Right lobe of liver (tissue), 4 donors: ENCODE measurements at regions not wholly inside any gene's neighbourhood (a gene's known extent, or its start where the extent isn't known, plus 50 kb on each side); places are given as distances from the start of the nearest gene placed in this dataset.

Experiments used
- POLR2A ChIP-seq: fragments of 450-650 bp; IDR thresholded peaks from one replicate; pipeline ENCODE4 v1.6.1; 2017; ENCODE audit warnings: antibody characterized with exemption, mild to moderate bottlenecking
- TF ChIP-seq, protein P1 (sequence below), 4 donors: fragments of 200-600 bp in 3 of 4; fragments of 450-650 bp in 1 of 4; IDR thresholded peaks; one replicate each; pipeline versions ENCODE4 v1.5.1 to v1.8.0; 2016 to 2022; ENCODE audit warnings: antibody characterized with exemption in 4 of 4, mild to moderate bottlenecking in 2 of 4
- donor health status: DM: no; HTN: no; CAD: no.
- donor health status: DM: no; HTN: no; CAD: no.
- donor health status: DM: no; HTN: yes; CAD: no.

DNA sequence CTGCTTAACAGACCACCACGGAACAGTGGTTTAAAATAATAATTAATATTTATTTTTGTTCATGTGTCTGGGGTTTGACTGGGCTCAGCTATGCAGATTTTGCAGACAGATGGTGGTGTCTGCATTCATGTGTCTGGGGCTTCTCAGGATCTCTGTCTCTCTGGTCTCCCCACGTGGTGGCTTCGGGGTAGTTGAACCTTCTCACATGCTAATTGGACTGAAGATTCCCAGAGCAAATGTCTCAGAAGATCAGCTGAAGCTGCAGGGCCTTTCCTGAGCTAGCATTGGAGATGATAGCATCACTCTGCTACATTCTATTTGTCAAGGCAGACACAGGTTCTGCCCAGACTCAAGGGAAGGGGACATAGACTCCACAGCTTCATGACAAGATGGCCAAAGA lies 109.1 kb upstream of the DNAH14 start:
- TF ChIP-seq, protein P1, sequence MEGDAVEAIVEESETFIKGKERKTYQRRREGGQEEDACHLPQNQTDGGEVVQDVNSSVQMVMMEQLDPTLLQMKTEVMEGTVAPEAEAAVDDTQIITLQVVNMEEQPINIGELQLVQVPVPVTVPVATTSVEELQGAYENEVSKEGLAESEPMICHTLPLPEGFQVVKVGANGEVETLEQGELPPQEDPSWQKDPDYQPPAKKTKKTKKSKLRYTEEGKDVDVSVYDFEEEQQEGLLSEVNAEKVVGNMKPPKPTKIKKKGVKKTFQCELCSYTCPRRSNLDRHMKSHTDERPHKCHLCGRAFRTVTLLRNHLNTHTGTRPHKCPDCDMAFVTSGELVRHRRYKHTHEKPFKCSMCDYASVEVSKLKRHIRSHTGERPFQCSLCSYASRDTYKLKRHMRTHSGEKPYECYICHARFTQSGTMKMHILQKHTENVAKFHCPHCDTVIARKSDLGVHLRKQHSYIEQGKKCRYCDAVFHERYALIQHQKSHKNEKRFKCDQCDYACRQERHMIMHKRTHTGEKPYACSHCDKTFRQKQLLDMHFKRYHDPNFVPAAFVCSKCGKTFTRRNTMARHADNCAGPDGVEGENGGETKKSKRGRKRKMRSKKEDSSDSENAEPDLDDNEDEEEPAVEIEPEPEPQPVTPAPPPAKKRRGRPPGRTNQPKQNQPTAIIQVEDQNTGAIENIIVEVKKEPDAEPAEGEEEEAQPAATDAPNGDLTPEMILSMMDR (IDR thresholded peaks at IDR 0.05) = no peak
- TF ChIP-seq POLR2A = no peak
